AG04449 (cell line): ENCODE measurements at regions not wholly inside any gene's neighbourhood (a gene's known extent, or its start where the extent isn't known, plus 50 kb on each side); places are given as distances from the start of the nearest gene placed in this dataset.

Experiments
- CTCF ChIA-PET: fragments of 350-600 bp; formaldehyde crosslinking; extraction: SDS; loops from one replicate; lab custom pipeline; 2021; ENCODE audit warnings: antibody characterized with exemption; lab: Yijun Ruan, JAX
- POLR2A ChIA-PET: fragments of 400-600, 350-600 bp; formaldehyde crosslinking; extraction: SDS; loops from one replicate; lab custom pipeline; 2020; ENCODE audit warnings: antibody characterized with exemption, inconsistent platforms; lab: Yijun Ruan, JAX
- DNase-seq: peaks from one replicate; pipeline ENCODE4 v3.0.0-alpha.2; 2010; ENCODE audit warnings: low read depth, low spot score
- H3K4me3 ChIP-seq: 2 replicates; pipeline ENCODE4 v1.5.1; 2011; ENCODE audit warnings: low read depth, mild to moderate bottlenecking, control low read depth, low read length
- TF ChIP-seq, protein P1 (sequence below): IDR thresholded peaks from one replicate; pipeline ENCODE4 v1.5.1; 2011; ENCODE audit warnings: mild to moderate bottlenecking, moderate library complexity, low read length, control low read depth, inconsistent platforms; ENCODE audit not compliant: insufficient read depth; ENCODE audit errors: missing control alignments

DNA sequence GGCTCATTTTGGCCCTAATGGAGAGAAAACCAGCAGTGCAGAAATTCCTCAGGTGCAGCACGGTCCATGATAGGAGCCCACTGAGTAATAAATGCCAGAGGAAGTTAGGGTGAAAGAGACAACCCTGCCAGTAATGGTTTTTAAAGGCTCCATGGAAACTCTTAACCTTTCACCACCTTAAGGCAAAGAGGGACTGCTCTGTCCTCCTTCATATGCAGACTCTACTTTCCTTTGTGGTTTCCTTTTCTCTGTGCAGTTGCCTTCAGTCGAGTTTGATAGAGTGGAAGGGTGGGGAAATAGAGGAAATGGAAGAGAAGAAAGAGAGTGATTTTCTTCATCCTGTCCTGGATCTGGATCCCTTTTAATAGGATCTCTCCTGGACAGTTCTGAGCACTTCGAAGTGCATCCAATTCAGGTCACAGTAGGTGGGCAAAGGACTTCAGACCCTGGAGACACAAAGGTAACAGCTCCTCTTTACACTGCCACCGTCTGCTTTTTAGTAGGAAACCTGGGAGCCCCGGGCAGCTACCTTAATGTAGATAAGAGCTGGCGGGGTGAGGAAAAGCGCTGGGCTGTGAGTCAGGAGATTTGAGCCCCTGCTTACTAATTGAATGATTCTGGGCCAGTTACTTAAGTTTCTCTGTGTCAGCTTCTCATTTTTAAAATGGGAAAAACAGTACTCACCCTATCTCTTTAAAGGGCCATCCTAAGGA is 294.8 kb downstream of the KCNRG start:
- DNase-seq: no peak
- POLR2A ChIA-PET: interaction anchor here (0.6 kb wide), 1 partner anchor 232 kb away, joined by 3 read pairs; no protein-coding TSS in a partner anchor
- no peak overlapping the region for H3K4me3 ChIP-seq
- CTCF ChIA-PET: no interaction called here
- TF ChIP-seq, protein P1, sequence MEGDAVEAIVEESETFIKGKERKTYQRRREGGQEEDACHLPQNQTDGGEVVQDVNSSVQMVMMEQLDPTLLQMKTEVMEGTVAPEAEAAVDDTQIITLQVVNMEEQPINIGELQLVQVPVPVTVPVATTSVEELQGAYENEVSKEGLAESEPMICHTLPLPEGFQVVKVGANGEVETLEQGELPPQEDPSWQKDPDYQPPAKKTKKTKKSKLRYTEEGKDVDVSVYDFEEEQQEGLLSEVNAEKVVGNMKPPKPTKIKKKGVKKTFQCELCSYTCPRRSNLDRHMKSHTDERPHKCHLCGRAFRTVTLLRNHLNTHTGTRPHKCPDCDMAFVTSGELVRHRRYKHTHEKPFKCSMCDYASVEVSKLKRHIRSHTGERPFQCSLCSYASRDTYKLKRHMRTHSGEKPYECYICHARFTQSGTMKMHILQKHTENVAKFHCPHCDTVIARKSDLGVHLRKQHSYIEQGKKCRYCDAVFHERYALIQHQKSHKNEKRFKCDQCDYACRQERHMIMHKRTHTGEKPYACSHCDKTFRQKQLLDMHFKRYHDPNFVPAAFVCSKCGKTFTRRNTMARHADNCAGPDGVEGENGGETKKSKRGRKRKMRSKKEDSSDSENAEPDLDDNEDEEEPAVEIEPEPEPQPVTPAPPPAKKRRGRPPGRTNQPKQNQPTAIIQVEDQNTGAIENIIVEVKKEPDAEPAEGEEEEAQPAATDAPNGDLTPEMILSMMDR: no peak

DNA sequence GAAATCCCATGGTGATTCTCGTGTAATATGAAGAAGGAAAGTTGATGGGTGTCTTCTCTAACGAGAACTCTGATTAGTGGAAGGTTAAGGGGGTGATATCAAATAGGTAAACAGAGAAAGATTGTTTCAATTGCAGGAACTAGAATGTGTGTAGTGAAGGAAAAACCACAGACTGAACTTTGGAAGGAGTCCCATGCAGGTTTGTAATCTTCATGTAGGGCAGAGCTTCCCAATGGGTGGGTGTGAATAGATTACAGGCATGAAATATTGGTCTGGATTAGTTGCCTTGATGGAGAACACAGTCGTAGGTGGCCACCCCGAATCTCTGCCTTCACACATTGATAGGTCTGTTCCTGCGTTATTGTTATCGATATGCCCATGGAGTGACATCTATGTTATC is 295.5 kb downstream of the KCNRG start:
- POLR2A ChIA-PET: no interaction called here
- CTCF ChIA-PET: interaction anchor here (1.3 kb wide), 1 partner anchor 226 kb away, joined by 4 read pairs; no protein-coding TSS in a partner anchor

DNA sequence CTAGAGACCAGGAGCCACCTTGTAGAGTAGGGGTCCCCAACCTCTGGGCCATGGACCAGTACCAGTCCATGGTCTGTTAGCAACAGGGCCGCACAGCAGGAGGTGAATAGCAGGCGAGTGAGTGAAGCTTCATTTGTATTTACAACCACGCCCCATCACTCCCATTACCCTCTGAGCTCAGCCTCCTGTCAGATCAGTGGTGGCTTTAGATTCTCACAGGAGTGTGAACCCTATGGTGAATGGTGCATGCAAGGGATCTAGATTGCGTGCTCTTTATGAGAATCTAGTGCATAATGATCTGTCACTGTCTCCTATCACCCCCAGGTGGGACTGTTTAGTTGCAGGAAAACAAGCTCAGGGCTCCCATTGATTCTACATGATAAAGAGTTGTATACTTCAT is 303.6 kb downstream of the KCNRG start:
- CTCF ChIA-PET: no interaction called here
- no peak overlapping the region for H3K4me3 ChIP-seq
- POLR2A ChIA-PET: no interaction called here
- DNase-seq: no peak
- TF ChIP-seq, protein P1: no peak

More for the DNA sequence above, 295.5 kb downstream of the KCNRG start:
- H3K4me3 ChIP-seq: no peak overlapping the region
- no peak for DNase-seq
- TF ChIP-seq, protein P1: no peak

DNA sequence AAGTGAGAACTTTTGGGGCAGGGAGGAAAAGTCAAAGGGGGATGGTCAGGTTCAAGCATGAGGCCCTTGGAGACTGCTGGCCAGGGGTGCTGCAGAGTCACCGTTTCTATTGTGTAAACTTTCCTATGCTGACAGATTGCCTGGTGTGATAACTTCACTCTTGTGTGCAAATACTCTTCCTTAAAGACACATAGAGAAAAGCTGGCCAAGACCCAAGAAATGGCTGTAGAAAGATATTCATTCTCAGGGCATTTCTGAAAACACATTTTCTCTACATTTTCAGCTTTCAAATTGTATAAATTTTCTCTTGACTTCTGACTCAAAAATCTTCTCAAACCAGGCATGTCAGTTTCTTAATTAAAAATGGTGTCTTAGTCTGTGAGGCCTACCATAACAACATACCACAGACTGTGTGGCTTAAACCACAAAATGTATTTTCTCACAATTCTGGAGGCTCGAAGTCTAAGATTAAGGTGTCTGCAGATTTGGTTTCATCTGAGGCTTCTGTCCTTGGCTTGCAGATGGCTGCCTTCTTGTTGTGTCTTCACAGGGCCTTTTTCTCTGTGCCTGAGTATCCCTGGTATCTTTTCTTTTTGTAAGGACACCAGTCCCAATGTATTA is 304.5 kb downstream of the KCNRG start:
- H3K4me3 ChIP-seq: no peak overlapping the region
- DNase-seq: peak; percentile 26
- ChIA-PET CTCF (no interaction called here), POLR2A (no interaction called here)
- TF ChIP-seq, protein P1: no peak

DNA sequence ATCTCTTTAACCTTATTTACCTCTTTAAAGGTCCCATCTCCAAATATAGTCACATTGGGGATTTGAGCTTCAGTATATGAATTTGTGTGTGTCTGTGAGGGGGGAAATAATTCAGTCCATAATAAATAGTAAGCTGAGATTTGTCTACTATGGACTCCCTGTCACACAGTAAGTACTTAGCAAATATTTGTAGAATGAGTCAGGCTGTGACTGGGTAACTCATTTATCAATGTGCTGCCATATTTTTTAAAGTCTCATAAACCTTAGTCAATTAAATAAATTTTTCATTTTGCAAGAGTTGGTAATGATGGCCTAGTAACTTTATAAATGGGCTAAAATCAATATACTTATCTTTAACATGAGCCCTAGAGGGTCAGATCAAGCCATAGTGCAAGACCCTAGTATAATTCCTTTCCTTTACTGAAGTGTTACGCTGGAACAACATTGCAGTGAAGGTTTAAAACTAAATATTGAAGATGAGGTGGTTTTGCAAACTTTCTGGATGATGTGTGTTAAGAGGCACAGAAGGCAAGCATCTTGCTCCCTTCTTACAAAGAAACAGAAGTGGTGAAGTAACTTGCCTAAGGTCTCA is 305.1 kb downstream of the KCNRG start:
- TF ChIP-seq, protein P1: no peak
- no peak overlapping the region for H3K4me3 ChIP-seq
- DNase-seq: no peak
- POLR2A ChIA-PET: no interaction called here
- CTCF ChIA-PET: no interaction called here

DNA sequence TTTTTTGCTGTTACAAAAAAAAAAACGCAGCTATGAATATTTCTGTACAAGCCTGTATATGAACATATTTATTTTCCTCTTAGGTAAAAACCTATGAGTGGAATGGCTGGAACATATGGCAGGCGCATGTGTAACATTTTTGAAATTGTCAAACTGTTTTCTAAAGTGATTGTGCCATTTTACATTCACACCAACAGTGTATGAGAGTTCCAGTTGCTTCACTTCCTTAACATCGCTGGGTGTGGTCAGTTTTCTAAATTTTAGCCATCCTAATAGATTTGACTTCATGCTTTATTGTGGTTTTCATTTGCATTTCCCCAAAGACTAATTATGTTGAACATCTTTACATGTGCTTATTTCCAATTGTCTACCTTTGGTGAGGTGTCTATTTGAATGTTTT is 306.8 kb downstream of the KCNRG start:
- TF ChIP-seq, protein P1: no peak
- CTCF ChIA-PET: no interaction called here
- POLR2A ChIA-PET: no interaction called here
- no peak for DNase-seq
- H3K4me3 ChIP-seq: no peak overlapping the region
